GM12878 (cell line): ENCODE measurements at regions not wholly inside any gene's neighbourhood (a gene's known extent, or its start where the extent isn't known, plus 50 kb on each side); places are given as distances from the start of the nearest gene placed in this dataset.

ENCODE experiments used
- ATAC-seq: fragments of 200-7000 bp; cut with Tn5 transposase; 3 replicates; pipeline ENCODE4 v1.9.1; 2020; ENCODE audit warnings: mild to moderate bottlenecking, moderate library complexity
- BruUV-seq: library from RNA; stranded (reverse); fragments of 400-500 nt; replicated peaks from 2 replicates; lab custom pipeline; 2021; lab: Mats Ljungman, UMichigan
- CTCF ChIA-PET: fragments of 300-600 bp; sonication (Branson Sonifier 250); formaldehyde crosslinking; extraction: SDS; loops from one replicate; lab custom pipeline; 2021; ENCODE audit warnings: inconsistent platforms; lab: Yijun Ruan, JAX
- POLR2A ChIA-PET: fragments of 350-600 bp; formaldehyde crosslinking; extraction: SDS; loops from one replicate; lab custom pipeline; 2021; ENCODE audit warnings: inconsistent platforms; lab: Charles Lee
- RAD21 ChIA-PET: fragments of 300-600 bp; sonication (Branson Sonifier 250); formaldehyde crosslinking; loops from one replicate; lab custom pipeline; 2023; ENCODE audit warnings: antibody characterized with exemption; ENCODE audit not compliant: unreplicated experiment; lab: Charles Lee
- SMC1A ChIA-PET: fragments of 300-600 bp; sonication (Branson Sonifier 250); formaldehyde crosslinking; loops from one replicate; lab custom pipeline; 2023; ENCODE audit not compliant: unreplicated experiment, uncharacterized antibody; lab: Charles Lee
- DNase-seq: peaks from one replicate; pipeline ENCODE4 v3.0.0-alpha.2; 2011; ENCODE audit warnings: low read depth, low spot score
- FAIRE-seq: peaks from 3 replicates; lab custom pipeline; 2011; peaks lifted over from hg19 to GRCh38; lab: Jason Lieb, UNC
- H2AFZ ChIP-seq: 2 replicates; pipeline ENCODE4 v1.6.0; 2011; ENCODE audit warnings: low read depth, low read length, control low read depth; ENCODE audit not compliant: control insufficient read depth
- H3K27ac ChIP-seq: 2 replicates; pipeline ENCODE4 v1.5.1; 2011; ENCODE audit warnings: control low read depth; ENCODE audit not compliant: control insufficient read depth, insufficient read depth
- H3K27me3 ChIP-seq, 2 experiments: replicated peaks in 1 of 2; 2 replicates each; pipeline versions ENCODE4 v1.6.0 to v1.6.1; 2011; ENCODE audit warnings: low read length in 1 of 2; ENCODE audit not compliant: control insufficient read depth in 2 of 2, insufficient read depth in 2 of 2
- H3K36me3 ChIP-seq, 2 experiments: 2 replicates each; pipeline ENCODE4 v1.5.1; 2011; ENCODE audit warnings: low read length in 1 of 2; ENCODE audit not compliant: control insufficient read depth in 2 of 2, insufficient read depth in 2 of 2
- H3K4me1 ChIP-seq: 2 replicates; pipeline ENCODE4 v1.6.1; 2011; ENCODE audit warnings: mild to moderate bottlenecking, low read length, moderate library complexity, mixed read lengths; ENCODE audit not compliant: control insufficient read depth, insufficient read depth
- H3K4me2 ChIP-seq: 2 replicates; pipeline ENCODE4 v1.6.0; 2011; ENCODE audit warnings: control low read depth; ENCODE audit not compliant: control insufficient read depth, insufficient read depth
- H3K4me3 ChIP-seq: fragments of 200-600 bp; sonication (generic); 2 replicates; pipeline ENCODE4 v1.5.1; 2016
- H3K79me2 ChIP-seq: 2 replicates; pipeline ENCODE4 v1.6.0; 2011; ENCODE audit warnings: low read length; ENCODE audit not compliant: control insufficient read depth, insufficient read depth
- H3K9ac ChIP-seq: 2 replicates; pipeline ENCODE4 v1.8.0; 2011; ENCODE audit warnings: low read length, control low read depth, mixed read lengths; ENCODE audit not compliant: control insufficient read depth, insufficient read depth
- H3K9me3 ChIP-seq: replicated peaks from 3 replicates; pipeline ENCODE4 v1.5.1; 2011; ENCODE audit warnings: mild to moderate bottlenecking, low read length; ENCODE audit not compliant: control insufficient read depth, insufficient read depth
- H4K20me1 ChIP-seq: 2 replicates; pipeline ENCODE4 v1.6.0; 2011; ENCODE audit not compliant: control insufficient read depth, insufficient read depth
- BMI1 ChIP-seq: fragments of 450-650 bp; IDR thresholded peaks from 2 replicates; pipeline ENCODE4 v1.6.1; 2016; ENCODE audit warnings: mild to moderate bottlenecking, moderate library complexity, borderline replicate concordance
- FOXK2 ChIP-seq: fragments of 450-650 bp; IDR thresholded peaks from 2 replicates; pipeline ENCODE4 v1.6.1; 2017; ENCODE audit warnings: mild to moderate bottlenecking, moderate library complexity
- NFYA ChIP-seq: IDR thresholded peaks from 2 replicates; pipeline ENCODE4 v1.6.1; 2011; ENCODE audit warnings: low read depth, mild to moderate bottlenecking, low read length, improper control_type of control experiment, borderline replicate concordance
- SREBF1 ChIP-seq: IDR thresholded peaks from 2 replicates; pipeline ENCODE4 v1.6.1; 2012; ENCODE audit warnings: mild to moderate bottlenecking, low read length
- STAT3 ChIP-seq: IDR thresholded peaks from 2 replicates; pipeline ENCODE4 v1.6.1; 2011; ENCODE audit warnings: low read depth, low read length, improper control_type of control experiment
- ZBTB33 ChIP-seq: fragments of 450-650 bp; IDR thresholded peaks from 2 replicates; pipeline ENCODE4 v1.6.1; 2017; ENCODE audit warnings: mild to moderate bottlenecking
- WGBS: methylation state at CpG from one replicate; pipeline ENCODE4 v1.1.6; 2016; ENCODE audit warnings: low lambda C conversion rate; ENCODE audit not compliant: insufficient replicate concordance, insufficient coverage; ENCODE audit errors: missing lambda C conversion rate; 5-methylcytosine and 5-hydroxymethylcytosine counted together
- in situ Hi-C: fragments of 300-500 bp; cut with MboI; formaldehyde crosslinking; loops from 9 replicates; pipeline ENCODE4 v1.14.3; 2018; ENCODE audit warnings: mixed read lengths
- intact Hi-C: fragments of 100-400 bp; cut with micrococcal nuclease; formaldehyde crosslinking; loops from one replicate; pipeline ENCODE4 v1.14.2; 2022; ENCODE audit not compliant: unreplicated experiment
- TF ChIP-seq, protein P1 (sequence below): fragments of 450-650 bp; IDR thresholded peaks from 2 replicates; pipeline ENCODE4 v1.6.1; 2016; ENCODE audit warnings: mild to moderate bottlenecking, moderate library complexity, borderline replicate concordance
- TF ChIP-seq, protein P2 (sequence below): IDR thresholded peaks from 2 replicates; pipeline ENCODE4 v1.6.1; 2011; ENCODE audit warnings: low read depth, low read length, improper control_type of control experiment, borderline replicate concordance

- no TSS peak for BruUV-seq
- RAD21 ChIA-PET: no interaction called here
- H3K4me1 ChIP-seq: no peaks in the 10 kb centered on the region
- SMC1A ChIA-PET: no interaction called here
- no peak for DNase-seq
- no peak overlapping the region for H3K4me2 ChIP-seq
- TF ChIP-seq NFYA (no peak), SREBF1 (no peak)
- TF ChIP-seq, all 136 proteins: peak for 0
- in situ Hi-C loops: no loop called here
- POLR2A ChIA-PET: no interaction called here
- H3K9ac ChIP-seq: no peak overlapping the region
- WGBS: 2% methylated on average over 5 of the region's 5 CpGs
- intact Hi-C loops: no loop called here
- H3K79me2 ChIP-seq: no peaks in the 10 kb centered on the region
- no peak overlapping the region for H3K4me3 ChIP-seq
- no peaks in the 10 kb centered on the region for H3K9me3 ChIP-seq
- CTCF ChIA-PET: no interaction called here
- ATAC-seq: no peak
- no peaks in the 10 kb centered on the region for H4K20me1 ChIP-seq
- peaks cover 0 to 3% of the 10 kb centered on the region in 2 experiments; a peak in 1 of 4 replicates for H3K27me3 ChIP-seq
- H2AFZ ChIP-seq: no peak overlapping the region
- FAIRE-seq: no peak
- H3K27ac ChIP-seq: no peak overlapping the region
- no peaks in the 10 kb centered on the region for H3K36me3 ChIP-seq
Measured at GRCh38 chr18:22286585-22286984, 117.2 kb downstream of the GATA6 start.

- no TSS peak for BruUV-seq
- DNase-seq: no peak
- Histone ChIP-seq H3K4me1 (no peaks in the 10 kb centered on the region), H3K79me2 (no peaks in the 10 kb centered on the region), H3K4me2 (no peak overlapping the region), H2AFZ (no peak overlapping the region), H3K36me3 (no peaks in the 10 kb centered on the region), H3K27ac (no peak overlapping the region), H4K20me1 (no peaks in the 10 kb centered on the region), H3K4me3 (no peak overlapping the region), H3K9me3 (no peaks in the 10 kb centered on the region), H3K27me3 (peaks cover 0 to 3% of the 10 kb centered on the region in 2 experiments; a peak in 1 of 4 replicates), H3K9ac (no peak overlapping the region)
- CTCF ChIA-PET: no interaction called here
- TF ChIP-seq ZBTB33 (no peak), BMI1 (no peak), FOXK2 (no peak), STAT3 (no peak)
- TF ChIP-seq, protein P1, sequence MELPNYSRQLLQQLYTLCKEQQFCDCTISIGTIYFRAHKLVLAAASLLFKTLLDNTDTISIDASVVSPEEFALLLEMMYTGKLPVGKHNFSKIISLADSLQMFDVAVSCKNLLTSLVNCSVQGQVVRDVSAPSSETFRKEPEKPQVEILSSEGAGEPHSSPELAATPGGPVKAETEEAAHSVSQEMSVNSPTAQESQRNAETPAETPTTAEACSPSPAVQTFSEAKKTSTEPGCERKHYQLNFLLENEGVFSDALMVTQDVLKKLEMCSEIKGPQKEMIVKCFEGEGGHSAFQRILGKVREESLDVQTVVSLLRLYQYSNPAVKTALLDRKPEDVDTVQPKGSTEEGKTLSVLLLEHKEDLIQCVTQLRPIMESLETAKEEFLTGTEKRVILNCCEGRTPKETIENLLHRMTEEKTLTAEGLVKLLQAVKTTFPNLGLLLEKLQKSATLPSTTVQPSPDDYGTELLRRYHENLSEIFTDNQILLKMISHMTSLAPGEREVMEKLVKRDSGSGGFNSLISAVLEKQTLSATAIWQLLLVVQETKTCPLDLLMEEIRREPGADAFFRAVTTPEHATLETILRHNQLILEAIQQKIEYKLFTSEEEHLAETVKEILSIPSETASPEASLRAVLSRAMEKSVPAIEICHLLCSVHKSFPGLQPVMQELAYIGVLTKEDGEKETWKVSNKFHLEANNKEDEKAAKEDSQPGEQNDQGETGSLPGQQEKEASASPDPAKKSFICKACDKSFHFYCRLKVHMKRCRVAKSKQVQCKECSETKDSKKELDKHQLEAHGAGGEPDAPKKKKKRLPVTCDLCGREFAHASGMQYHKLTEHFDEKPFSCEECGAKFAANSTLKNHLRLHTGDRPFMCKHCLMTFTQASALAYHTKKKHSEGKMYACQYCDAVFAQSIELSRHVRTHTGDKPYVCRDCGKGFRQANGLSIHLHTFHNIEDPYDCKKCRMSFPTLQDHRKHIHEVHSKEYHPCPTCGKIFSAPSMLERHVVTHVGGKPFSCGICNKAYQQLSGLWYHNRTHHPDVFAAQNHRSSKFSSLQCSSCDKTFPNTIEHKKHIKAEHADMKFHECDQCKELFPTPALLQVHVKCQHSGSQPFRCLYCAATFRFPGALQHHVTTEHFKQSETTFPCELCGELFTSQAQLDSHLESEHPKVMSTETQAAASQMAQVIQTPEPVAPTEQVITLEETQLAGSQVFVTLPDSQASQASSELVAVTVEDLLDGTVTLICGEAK: no peak
- TF ChIP-seq, protein P2, sequence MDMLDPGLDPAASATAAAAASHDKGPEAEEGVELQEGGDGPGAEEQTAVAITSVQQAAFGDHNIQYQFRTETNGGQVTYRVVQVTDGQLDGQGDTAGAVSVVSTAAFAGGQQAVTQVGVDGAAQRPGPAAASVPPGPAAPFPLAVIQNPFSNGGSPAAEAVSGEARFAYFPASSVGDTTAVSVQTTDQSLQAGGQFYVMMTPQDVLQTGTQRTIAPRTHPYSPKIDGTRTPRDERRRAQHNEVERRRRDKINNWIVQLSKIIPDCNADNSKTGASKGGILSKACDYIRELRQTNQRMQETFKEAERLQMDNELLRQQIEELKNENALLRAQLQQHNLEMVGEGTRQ: no peak
- in situ Hi-C loops (no loop called here), intact Hi-C loops (no loop called here)
- SMC1A ChIA-PET: no interaction called here
- POLR2A ChIA-PET: no interaction called here
- RAD21 ChIA-PET: no interaction called here
- no peak for FAIRE-seq
- 28% methylated on average over 3 of the region's 3 CpGs for WGBS
- ATAC-seq: no peak
Measured at GRCh38 chr18:22285361-22286140, 116.2 kb downstream of the GATA6 start.
